ENCODE measurements at regions not wholly inside any gene's neighbourhood (a gene's known extent, or its start where the extent isn't known, plus 50 kb on each side); places are given as distances from the start of the nearest gene placed in this dataset.

DNA sequence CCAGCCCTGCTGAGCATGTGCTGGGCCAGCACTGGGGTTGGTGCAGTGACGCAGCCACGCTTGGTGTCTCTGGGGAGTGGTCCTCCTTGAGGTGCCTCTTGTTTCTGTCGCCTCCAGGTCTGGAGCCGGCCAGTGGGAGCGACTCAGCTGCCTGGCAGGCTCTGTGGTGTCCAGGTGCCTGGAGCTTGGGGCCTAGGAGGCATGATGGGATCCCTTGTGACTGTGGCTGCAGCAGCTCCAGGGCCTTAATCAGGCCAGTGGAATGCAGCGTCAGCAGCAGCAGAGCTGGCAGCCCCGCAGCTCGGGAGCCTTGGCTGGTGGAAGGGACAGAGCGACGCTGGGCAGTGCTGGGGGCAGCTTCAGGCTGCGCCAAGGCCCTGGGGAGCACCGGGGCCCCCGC is 74.7 kb upstream of the CIBAR2 start:
- peaks cover 6% of the 10 kb centered on the region for H3K9me3 ChIP-seq (ENCODE audit: control insufficient read depth, low read depth, low read length)
- H2AFZ ChIP-seq (ENCODE audit: control insufficient read depth, low read length), result no peak overlapping the region
- H3K79me2 ChIP-seq (ENCODE audit: control insufficient read depth, insufficient read depth, low read length), result peaks cover 2% of the 10 kb centered on the region
- TF ChIP-seq EZH2 (IDR thresholded peaks at IDR 0.05; ENCODE audit: low read length), result no peak
- TF ChIP-seq, protein P1, sequence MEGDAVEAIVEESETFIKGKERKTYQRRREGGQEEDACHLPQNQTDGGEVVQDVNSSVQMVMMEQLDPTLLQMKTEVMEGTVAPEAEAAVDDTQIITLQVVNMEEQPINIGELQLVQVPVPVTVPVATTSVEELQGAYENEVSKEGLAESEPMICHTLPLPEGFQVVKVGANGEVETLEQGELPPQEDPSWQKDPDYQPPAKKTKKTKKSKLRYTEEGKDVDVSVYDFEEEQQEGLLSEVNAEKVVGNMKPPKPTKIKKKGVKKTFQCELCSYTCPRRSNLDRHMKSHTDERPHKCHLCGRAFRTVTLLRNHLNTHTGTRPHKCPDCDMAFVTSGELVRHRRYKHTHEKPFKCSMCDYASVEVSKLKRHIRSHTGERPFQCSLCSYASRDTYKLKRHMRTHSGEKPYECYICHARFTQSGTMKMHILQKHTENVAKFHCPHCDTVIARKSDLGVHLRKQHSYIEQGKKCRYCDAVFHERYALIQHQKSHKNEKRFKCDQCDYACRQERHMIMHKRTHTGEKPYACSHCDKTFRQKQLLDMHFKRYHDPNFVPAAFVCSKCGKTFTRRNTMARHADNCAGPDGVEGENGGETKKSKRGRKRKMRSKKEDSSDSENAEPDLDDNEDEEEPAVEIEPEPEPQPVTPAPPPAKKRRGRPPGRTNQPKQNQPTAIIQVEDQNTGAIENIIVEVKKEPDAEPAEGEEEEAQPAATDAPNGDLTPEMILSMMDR (optimal IDR thresholded peaks at IDR 0.05 in 1 of 3, IDR thresholded peaks at IDR 0.05 in 1 of 3, conservative IDR thresholded peaks at IDR 0.05 in 1 of 3; ENCODE audit: extremely low read depth in 1 of 3, insufficient read depth in 2 of 3, low read length in 3 of 3), result no peak
- no peak overlapping the region for H3K9ac ChIP-seq (ENCODE audit: control insufficient read depth, extremely low read depth, insufficient read depth, low read length)
- no peaks in the 10 kb centered on the region for H4K20me1 ChIP-seq (ENCODE audit: control insufficient read depth, extremely low read depth, insufficient read depth, low read length)
- DNase-seq (ENCODE audit: low read depth, low spot score) (no peak), FAIRE-seq (no peak)
- H3K4me1 ChIP-seq (ENCODE audit: control insufficient read depth, extremely low read depth, insufficient read depth, low read length), result no peaks in the 10 kb centered on the region
- H3K27me3 ChIP-seq (ENCODE audit: control insufficient read depth, extremely low read depth, insufficient read depth, low read length), result no peaks in the 10 kb centered on the region
- no peak overlapping the region for H3K4me3 ChIP-seq (ENCODE audit: control insufficient read depth in 2 of 3, extremely low read depth in 1 of 3, insufficient read depth in 2 of 3, low read depth in 1 of 3, low read length in 3 of 3)
- H3K27ac ChIP-seq (ENCODE audit: control insufficient read depth, insufficient read depth, low read length), result no peak overlapping the region
- no peaks in the 10 kb centered on the region for H3K9me1 ChIP-seq (ENCODE audit: control insufficient read depth, extremely low read depth, insufficient read depth, low read length)
- dilution Hi-C loops (cut with MboI; ENCODE audit: extremely low pct_ligation_motif_present, low sequenced_read_pairs), result no loop called here
- H3K36me3 ChIP-seq (ENCODE audit: control insufficient read depth in 2 of 2, extremely low read depth in 1 of 2, insufficient read depth in 2 of 2, low read length in 2 of 2), result peaks cover 0 to 5% of the 10 kb centered on the region in 2 experiments
- H3K4me2 ChIP-seq (ENCODE audit: control insufficient read depth, extremely low read depth, insufficient read depth, low read depth, low read length), result no peak overlapping the region

DNA sequence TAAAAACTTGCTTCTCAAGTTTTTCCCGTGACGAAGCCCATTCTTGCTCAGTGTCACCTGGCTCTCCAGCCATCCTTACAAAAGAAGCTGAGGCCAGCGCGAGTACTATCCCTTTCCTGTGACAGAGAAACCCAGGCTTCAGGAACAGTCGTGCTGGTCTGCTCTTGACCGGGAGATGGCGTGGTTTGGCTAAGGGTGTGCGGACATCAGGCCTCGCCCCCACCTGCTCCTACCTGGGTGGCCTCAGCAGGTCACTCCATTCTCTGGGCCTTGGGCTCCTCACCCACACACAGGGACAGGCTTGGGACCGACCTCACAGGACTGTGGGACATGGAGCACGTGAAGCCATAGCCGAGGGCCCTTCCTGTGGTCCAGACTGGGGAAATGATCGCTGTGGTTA is 75.2 kb upstream of the CIBAR2 start:
- Histone ChIP-seq H4K20me1 (ENCODE audit: control insufficient read depth, extremely low read depth, insufficient read depth, low read length) (no peaks in the 10 kb centered on the region), H3K27me3 (ENCODE audit: control insufficient read depth, extremely low read depth, insufficient read depth, low read length) (no peaks in the 10 kb centered on the region), H3K4me1 (ENCODE audit: control insufficient read depth, extremely low read depth, insufficient read depth, low read length) (no peaks in the 10 kb centered on the region), H3K4me3 (ENCODE audit: control insufficient read depth in 2 of 3, extremely low read depth in 1 of 3, insufficient read depth in 2 of 3, low read depth in 1 of 3, low read length in 3 of 3) (no peak overlapping the region), H3K79me2 (ENCODE audit: control insufficient read depth, insufficient read depth, low read length) (peaks cover 2% of the 10 kb centered on the region), H3K27ac (ENCODE audit: control insufficient read depth, insufficient read depth, low read length) (no peak overlapping the region), H3K9me1 (ENCODE audit: control insufficient read depth, extremely low read depth, insufficient read depth, low read length) (no peaks in the 10 kb centered on the region), H2AFZ (ENCODE audit: control insufficient read depth, low read length) (no peak overlapping the region), H3K9me3 (ENCODE audit: control insufficient read depth, low read depth, low read length) (peaks cover 6% of the 10 kb centered on the region), H3K4me2 (ENCODE audit: control insufficient read depth, extremely low read depth, insufficient read depth, low read depth, low read length) (no peak overlapping the region), H3K36me3 (ENCODE audit: control insufficient read depth in 2 of 2, extremely low read depth in 1 of 2, insufficient read depth in 2 of 2, low read length in 2 of 2) (peaks cover 0 to 5% of the 10 kb centered on the region in 2 experiments), H3K9ac (ENCODE audit: control insufficient read depth, extremely low read depth, insufficient read depth, low read length) (no peak overlapping the region)
- dilution Hi-C loops (cut with MboI; ENCODE audit: extremely low pct_ligation_motif_present, low sequenced_read_pairs), result no loop called here
- no peak for FAIRE-seq
- DNase-seq (ENCODE audit: low read depth, low spot score), result no peak
- no peak for TF ChIP-seq EZH2 (IDR thresholded peaks at IDR 0.05; ENCODE audit: low read length)
- TF ChIP-seq, protein P1 (optimal IDR thresholded peaks at IDR 0.05 in 1 of 3, IDR thresholded peaks at IDR 0.05 in 1 of 3, conservative IDR thresholded peaks at IDR 0.05 in 1 of 3; ENCODE audit: extremely low read depth in 1 of 3, insufficient read depth in 2 of 3, low read length in 3 of 3), result no peak
